GM18861 (cell line): ENCODE measurements at regions not wholly inside any gene's neighbourhood (a gene's known extent, or its start where the extent isn't known, plus 50 kb on each side); places are given as distances from the start of the nearest gene placed in this dataset.
"Not testable (repeated sequence)": the region's sequence is repeated elsewhere in the genome, so short reads cannot be mapped to it uniquely, and the experiment has no call there.

Source experiments
- ATAC-seq: cut with Tn5 transposase; IDR thresholded peaks from one replicate; pipeline ENCODE4 v1.9.1; 2021; ENCODE audit not compliant: unreplicated experiment

DNA sequence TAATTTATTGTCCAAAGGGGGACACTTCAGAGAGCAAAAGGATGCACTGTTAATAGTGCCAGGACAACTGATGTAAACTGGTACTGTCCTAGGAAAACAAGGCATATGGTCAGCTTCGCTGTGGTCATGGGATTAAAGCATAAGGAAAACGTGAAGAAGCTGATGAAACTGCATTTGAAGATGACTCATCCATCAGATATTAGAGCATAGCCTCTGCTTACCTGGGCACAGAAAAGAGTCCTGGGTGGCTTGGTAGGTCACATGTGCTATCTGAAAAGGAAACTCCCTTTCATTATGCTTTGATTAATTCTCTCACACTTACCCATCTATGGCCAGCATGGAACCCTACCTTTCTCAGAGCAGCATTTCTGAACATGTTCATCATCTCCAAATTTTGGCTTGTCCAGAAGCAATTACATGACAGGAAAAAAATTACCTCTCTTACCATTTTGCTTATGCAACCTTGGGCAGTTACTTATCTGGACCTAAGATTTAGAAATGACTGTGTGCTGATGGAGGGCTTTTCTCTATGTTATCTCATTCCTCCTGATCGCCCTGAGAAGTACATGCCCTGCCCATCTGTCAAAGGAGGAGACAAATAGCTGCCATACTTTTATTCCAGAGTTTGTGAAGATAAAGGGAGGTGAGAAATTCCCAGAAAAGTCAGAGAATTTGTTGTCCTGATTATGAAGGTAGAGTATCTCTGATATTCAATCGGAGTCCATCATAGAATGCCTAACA is 275.3 kb upstream of the SLC14A2 start:
- ATAC-seq: no peak

DNA sequence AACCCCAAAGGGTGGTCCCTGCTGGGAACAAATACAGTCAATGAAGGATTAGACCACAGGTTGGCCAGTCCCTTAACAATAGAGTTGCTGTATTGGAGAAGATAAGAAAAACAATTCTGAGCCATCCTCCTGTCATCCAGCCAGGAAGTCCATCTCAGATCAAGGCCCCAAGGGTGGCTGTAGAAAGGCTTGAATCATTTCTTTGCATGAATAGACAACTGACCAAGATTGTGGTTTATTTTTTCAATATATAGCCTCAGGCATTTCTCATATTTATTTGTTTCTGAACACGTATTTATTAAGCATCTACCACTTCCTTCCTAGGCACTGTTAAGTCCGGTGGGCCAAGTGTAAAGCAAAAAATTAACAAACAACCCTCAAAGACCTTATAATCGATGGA is 274.4 kb upstream of the SLC14A2 start:
- ATAC-seq: no peak

DNA sequence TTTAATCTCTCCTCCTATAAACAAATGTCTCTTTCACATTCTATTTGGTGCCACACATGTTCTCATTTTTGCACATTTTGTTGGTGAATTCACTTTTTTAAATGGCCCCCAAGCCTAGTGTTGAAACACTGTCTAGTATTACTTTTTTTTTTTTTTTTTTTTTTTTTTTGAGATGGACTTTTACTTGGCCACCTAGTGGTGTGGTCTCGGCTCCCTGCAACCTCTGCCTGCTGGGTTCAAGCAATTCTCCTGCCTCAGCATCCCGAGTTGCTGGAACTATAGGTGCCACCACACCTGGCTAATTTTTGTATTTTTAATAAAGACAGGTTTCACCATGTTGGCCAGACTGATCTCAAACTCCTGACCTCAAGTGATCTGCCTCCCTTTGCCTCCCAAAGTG is 273.8 kb upstream of the SLC14A2 start:
- no peak for ATAC-seq

DNA sequence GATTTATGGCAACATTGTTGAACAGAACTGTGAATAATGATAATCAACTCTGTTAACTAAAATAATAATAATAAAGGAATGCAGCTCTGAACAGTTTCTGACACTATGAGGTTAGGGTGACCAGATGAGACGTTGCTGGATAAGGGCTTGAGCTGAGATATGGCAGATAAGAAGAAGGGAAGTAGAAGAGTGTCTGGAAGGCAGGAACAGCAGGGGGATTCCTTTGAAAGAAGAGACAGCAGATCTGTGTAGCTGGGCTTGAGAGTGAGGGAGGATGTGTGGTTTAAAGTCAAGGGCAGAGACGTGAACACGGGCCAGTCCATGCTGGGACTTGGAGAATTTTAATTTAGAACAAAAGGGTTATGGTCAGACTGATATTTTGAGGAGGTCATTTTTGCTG is 273.1 kb upstream of the SLC14A2 start:
- ATAC-seq: no peak

DNA sequence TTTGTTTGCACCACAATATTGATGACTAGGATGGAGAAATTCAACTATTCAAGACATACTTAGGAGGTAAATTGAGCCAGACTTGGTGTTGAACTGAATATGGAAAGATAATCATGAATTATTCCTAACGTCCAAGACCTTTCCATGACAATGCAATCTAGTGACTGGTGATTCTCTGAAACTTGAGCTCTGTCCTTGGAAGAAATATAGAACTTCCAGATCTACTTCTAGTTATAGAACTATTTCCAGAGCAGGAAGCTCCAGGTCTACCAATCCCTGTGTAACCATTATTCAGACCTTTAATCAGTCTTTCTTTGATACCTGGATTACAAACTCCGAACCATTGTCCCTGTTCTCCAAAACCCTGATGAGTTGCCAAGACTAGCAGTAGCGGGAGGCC is 272.6 kb upstream of the SLC14A2 start:
- ATAC-seq: no peak

DNA sequence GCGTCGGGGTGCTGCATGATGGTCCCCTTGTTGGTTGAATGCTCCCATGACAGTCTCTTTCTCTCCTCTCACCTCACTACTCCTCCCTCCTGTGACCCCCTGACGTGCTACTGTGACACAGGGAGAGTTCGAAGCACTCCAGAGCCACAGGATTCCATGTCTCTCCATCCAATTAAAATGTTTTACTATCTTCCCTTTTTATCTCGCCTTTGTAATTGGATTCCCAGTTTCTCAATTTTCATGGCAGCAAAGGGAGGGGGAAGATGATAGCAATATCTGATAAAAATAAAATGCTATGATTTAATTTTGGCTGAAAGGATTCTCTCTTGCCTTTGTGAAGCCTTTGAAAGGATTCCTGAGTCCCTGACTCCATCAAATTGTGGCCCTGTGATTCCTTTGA is 271.9 kb upstream of the SLC14A2 start:
- ATAC-seq: no peak

DNA sequence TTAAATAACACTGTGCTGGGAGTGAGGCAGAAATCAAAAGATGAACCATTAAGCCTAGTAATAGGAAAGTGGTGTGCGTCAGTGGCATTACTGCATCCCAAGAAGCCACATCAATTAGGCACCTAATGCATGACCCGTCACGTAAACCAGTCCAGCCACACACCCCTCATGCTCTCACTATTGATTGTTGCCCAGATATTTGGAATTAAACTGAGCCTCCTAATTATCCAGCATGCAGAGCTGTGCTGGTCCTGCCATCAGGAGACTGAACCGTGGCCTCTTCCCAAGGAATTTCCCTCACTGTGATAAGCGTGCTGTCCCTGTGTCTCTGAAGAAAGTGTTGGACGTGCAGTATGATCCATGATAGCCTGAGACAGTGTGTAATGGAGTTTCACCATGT is 270.6 kb upstream of the SLC14A2 start:
- ATAC-seq: not testable (repeated sequence)

DNA sequence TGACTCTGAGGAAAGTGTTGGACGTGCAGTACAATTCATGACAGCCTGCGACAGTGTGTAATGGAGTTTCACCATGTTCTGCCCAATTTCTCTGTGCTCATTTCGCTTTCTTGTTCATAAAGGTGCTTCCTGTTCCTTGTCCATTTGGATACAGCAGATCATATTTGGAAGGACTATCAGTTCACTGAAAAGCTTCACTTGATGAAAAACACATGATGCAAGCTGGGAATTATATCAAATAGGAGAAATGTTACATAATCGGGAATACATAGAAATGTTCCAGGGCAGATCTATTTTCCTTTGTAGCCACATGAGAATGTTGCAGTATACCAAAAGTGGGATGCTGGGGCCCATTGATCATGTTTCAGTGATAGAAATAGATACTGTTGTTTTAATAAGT is 266.3 kb upstream of the SLC14A2 start:
- ATAC-seq: no peak

DNA sequence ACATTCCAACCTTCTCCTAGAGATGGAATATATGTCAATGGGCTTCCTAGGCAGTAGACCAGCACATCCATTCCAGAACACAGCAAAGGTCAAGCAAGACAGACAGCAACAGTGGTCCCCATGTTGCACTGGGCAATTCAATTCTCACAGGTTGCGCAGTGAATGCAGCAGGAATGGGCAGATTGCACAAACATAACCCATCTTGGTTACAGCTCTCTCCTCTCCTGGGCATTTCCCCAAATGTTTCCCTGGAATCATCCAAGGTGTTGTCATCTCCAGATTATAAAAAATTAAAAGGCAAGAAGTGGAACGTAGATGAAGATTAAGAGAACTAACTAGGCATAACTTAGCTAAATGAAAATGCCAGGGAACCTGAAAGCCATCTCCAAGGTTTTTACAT is 265.8 kb upstream of the SLC14A2 start:
- ATAC-seq: no peak

DNA sequence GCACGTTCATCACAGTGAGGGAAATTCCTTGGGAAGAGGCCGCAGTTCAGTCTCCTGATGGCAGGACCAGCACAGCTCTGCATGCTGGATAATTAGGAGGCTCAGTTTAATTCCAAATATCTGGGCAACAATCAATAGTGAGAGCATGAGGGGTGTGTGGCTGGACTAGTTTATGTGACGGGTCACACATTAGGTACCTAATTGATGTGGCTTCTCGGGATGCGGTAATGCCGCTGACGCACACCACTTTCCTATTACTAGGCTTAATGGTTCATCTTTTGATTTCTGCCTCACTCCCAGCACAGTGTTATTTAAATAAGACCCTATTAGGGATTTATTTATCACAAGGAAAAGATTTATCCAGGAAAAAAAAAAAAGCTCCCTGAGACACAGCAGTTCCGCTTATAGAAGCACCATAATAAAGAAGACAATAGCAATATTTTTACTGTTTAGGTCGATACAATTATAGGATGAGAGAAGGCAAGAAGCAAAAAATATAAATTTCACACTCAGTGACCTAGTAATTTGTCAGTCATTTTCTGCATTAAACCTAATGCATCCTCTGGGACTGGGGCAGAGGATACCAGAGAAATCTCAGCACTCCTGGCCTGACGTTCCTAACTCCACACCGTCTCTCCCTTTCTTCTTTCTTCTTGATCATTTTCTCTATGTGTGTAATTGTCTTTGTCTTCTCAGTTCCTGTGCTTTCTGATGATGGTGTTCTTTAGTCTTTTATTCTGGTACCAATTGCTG is 264.7 kb upstream of the SLC14A2 start:
- ATAC-seq: no peak

DNA sequence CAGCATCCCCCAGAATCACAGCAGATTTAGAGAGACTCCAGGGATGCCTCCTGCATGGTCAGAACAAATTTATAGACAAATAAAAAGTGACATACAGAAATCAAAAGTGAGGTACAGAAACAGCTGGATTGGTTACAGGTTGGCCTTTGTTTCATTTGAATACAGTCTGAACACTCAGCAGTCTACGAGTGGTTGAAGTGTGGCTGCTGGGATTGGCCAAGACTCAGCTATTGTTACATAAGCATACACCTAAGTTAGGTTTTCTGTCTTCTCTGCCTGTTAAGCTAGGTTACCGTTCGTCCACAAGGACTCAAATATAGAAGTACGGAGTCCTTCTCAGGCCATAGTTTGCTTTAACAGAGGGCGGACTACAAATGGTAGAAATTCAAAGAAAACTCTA is 262.4 kb upstream of the SLC14A2 start:
- ATAC-seq: no peak

DNA sequence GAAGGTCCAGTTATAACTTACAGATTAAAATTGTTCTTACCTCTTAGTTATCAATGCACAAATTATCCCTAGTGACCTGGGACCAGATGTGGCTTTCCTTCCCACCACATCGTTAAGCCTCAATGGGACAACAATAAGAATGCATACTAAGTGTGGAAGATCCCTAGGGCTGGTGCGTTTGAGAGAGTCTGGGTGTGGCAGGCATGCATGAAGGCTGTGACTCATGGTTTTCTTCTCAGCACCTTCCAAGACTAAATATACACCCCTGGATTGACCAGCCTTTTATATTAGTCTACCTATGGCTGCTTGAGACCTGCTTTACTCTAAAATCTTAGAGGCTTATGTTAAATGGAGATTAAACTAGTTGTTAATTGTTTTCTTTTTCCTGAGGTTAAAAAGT is 261.7 kb upstream of the SLC14A2 start:
- ATAC-seq: no peak

DNA sequence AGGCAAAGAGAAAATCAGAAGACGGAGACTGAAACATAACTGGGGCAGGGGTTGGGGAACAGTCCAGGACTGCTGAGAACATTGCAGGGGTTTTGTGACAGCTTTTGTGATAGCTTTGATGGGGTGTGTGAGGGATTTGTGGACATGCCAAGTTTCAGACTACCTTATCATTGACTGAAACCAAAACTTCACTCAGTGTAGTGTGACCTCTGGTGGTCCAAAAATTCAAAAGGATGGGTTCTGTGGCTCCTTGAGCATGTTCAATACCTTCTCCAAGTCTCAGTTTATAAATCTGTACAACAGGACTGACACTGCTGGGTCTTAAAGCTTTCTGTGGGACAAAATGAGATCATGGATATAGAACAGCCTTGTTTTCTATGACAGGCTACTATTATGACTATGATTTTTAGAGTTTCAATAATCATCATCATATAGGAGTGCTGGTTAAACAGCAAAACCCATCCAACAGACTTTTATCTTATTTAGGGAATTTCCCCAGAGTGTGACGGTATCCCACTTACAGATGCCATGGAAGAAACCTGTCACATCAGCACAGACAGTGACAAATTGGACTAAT is 259.2 kb upstream of the SLC14A2 start:
- ATAC-seq: no peak

DNA sequence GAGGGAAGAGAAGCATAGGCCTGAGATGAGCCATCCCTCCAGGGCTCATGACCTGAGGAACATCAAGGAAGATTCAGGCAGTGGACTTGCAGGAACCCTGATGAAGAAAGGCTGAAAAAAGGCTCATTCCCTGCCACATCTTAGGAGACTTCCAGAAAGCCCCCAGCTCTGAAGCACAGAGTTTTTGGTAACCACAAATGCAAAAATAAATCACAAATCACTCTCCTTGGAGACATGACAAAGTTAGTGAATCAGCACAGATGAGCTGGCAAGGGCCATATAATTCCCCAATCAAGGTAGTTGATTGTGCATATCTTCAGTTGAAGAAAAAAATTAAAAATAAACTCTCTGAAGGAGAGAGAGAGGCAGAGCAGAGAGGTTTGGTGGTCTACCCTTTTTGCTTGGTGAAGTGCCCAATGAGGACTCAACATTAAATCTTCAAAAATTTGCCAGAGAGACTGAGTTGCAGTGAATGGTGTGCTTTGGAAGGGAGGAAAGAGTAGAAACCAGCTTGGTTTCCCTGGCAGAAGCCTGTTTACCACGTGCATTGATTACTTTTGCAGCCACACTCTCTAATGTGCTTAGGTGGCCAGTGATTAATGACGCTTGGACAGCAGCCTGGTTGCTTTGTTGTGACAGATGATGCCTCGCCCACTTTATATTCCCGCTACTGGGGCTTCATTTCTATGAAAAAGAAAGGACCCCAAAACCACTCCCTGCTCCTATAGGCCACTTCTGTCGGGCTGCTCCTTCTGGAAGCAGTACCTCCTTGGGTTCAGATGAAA is 257.4 kb upstream of the SLC14A2 start:
- no peak for ATAC-seq

DNA sequence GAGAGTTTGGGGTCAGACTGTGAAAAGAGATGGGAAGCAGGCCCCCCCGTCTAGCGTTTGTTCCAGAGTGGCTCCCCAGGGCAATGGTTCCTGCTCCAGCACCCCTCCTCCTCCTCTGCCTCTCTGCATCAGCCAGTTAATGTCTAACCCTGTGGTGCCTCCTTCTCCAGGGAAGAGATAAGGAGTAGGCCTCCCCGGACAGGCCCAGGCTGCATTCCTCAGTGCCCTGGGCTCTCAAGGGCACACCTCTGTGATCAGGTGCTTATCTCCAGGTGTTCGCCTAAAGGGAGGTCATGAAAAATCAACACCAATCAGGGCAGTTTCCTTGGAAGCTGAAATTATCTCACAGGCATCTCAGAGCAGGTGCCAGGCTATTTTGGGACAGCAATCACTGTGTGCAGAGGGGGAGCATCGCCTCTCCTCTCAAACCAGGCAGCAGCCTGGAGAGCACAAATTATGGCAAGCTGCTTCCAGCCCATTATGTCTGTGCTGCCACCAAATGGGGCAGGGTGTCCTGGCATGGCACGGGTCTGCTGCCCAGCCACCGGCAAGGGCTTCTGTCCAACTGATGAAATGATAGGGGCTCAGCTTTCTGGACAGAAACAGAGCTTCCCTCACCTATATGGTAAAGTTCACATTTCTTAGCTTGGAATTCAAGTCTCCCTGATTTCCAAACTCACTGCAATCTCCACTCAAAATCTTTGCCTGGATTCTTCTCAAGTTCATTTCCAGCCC is 255.8 kb upstream of the SLC14A2 start:
- ATAC-seq: no peak

DNA sequence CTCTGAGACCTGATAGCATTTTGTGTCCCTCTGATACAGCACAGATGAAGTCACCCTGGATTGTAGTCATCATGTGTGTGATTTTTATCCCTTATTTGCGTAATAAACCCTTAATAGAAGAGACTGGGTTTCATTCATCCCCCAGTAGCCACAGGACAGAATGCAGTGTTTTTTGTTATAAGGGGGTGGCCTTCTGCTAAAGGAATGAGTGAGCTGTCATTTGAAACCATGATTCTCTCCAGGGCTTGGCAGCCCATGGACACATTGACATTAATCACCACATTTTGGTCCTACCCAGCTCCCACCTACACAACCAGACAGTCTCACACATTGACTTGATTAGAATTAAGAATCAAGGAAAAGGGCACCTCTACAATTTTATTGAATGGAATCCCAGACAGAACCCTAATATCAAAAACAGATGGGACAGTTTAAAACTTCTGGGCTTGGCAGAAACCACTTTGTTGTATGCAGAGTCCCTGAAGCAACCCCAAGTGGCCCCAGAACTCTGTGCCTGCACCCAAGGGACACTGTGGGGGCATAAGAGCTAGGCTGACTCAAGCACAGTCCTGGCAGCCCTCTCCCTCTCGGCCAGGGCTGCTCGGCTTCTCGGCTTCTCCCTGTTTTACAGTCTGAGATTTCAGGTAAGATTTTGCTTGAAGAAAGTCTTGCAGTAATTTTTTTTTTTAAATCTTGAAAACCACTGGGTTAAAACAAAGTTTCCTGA is 254.0 kb upstream of the SLC14A2 start:
- ATAC-seq: no peak

DNA sequence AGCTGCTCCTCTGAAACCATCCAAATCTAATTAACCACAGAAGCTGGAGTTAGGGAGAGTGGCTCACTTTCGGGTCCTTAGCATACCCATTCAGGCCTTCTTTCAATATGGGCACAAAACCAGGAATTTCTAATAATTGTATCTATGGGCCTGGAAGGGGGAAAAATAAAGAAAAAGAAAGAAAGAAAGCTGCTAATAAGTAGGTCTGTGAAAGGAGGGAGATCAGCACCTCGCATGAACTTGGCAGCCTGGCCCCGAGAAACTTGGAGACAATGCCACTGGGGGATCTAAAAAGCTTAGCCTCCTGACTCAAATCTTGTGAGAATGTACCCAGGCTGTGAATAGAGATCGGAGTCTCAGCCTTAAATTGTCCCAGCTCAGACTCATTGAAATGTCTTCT is 252.1 kb upstream of the SLC14A2 start:
- no peak for ATAC-seq

DNA sequence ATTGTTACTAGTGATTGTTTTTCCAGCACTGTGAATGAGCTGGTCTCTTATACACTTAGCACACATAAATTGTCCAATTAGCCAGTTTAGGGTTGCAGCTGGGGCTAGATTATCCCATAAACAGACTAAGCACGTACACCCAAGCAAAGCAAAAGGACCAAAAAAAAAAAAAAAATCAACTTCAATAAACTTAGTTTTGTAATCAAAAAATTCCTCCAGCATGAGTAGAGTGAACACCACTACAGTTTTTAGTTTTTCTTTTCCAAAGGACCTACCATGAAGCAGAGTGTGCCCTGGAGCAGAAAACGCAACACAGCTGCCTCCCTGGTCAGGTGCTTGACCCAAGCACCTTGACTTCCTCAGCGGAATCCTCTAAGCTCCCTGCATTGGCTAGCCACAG is 249.4 kb upstream of the SLC14A2 start:
- ATAC-seq: no peak

DNA sequence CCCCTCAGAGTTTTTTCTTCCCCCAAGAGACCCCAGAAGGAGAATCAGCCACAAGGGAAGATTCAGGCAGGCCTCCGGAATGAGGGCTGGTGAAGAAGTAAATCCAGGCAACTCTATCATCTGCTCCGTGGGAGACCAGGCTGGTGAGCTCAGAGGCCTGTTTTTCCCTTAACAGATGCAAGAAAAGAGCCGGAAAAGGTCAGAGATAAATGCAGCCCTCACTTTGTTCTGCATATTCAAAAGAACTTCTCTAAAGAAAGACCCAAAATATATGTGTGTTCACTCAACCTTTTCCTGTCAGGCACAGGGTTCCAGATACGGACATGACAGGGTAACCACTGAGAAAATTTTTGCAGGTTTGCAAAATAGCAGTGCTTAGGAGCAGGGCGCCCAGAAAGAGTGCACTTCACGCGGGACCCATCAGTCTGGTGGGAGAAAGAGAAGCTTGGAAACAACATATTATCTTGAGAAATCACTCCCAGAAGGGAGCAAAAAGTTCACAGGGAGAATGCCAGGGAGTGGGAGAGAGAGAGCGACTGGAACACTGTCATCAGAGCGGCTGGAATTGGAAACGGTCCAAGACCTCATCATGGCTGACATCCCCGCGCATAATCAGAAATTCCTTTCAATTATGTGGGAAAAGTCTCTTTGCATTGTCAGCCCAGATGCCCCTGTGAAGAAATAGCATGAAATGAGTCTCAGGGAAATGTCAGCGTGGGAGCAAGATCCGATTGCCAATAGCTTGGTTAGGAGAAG is 244.8 kb upstream of the SLC14A2 start:
- ATAC-seq: no peak
